Naive thymus-derived CD8-positive, alpha-beta T cell (primary cell): ENCODE measurements at regions not wholly inside any gene's neighbourhood (a gene's known extent, or its start where the extent isn't known, plus 50 kb on each side); places are given as distances from the start of the nearest gene placed in this dataset.
"Not testable (repeated sequence)": the region's sequence is repeated elsewhere in the genome, so short reads cannot be mapped to it uniquely, and the experiment has no call there.

Experiments used
- ATAC-seq, 2 donors: fragments of 150-1000 bp; cut with Tn5 transposase in 1 of 2; sonication (Bioruptor Pico), chemical (Tn5 transposase) in 1 of 2; 1 replicate in 1 of 2; 2 replicates in 1 of 2; pipeline ENCODE4 v1.10.0; 2021; ENCODE audit warnings: mild to moderate bottlenecking in 2 of 2, moderate library complexity in 2 of 2
- POLR2A ChIA-PET: fragments of 350-600 bp; sonication (Branson Sonifier 250); formaldehyde crosslinking; loops from one replicate; lab custom pipeline; 2021; ENCODE audit warnings: antibody characterized with exemption; lab: Charles Lee
- DNase-seq, 10 donors: peaks; one replicate each; pipeline versions ENCODE4 v3.0.0 to v3.0.0-alpha.2; 2020 to 2022
- H3K27ac Mint-ChIP-seq, 10 donors: one replicate each; pipeline ENCODE4 v1.8.0; 2020 to 2022; ENCODE audit warnings: mild to moderate bottlenecking in 10 of 10, mixed read lengths in 10 of 10, moderate library complexity in 4 of 10, inconsistent platforms in 1 of 10
- H3K27me3 Mint-ChIP-seq, 5 donors: one replicate each; pipeline ENCODE4 v1.8.0; 2021 to 2022; ENCODE audit warnings: mixed read lengths in 5 of 5
- H3K36me3 Mint-ChIP-seq, 3 donors: one replicate each; pipeline ENCODE4 v1.8.0; 2020 to 2022; ENCODE audit warnings: mixed read lengths in 3 of 3, mild to moderate bottlenecking in 2 of 3, inconsistent platforms in 1 of 3
- H3K4me1 Mint-ChIP-seq, 4 donors: one replicate each; pipeline ENCODE4 v1.8.0; 2021 to 2022; ENCODE audit warnings: mixed read lengths in 4 of 4
- H3K4me3 Mint-ChIP-seq, 10 donors: one replicate each; pipeline ENCODE4 v1.8.0; 2020 to 2022; ENCODE audit warnings: mild to moderate bottlenecking in 10 of 10, mixed read lengths in 10 of 10, moderate library complexity in 6 of 10, inconsistent platforms in 1 of 10
- H3K9me3 Mint-ChIP-seq, 9 donors: one replicate each; pipeline ENCODE4 v1.8.0; 2020 to 2022; ENCODE audit warnings: mixed read lengths in 9 of 9, mild to moderate bottlenecking in 3 of 9, inconsistent platforms in 1 of 9, moderate library complexity in 1 of 9

DNA sequence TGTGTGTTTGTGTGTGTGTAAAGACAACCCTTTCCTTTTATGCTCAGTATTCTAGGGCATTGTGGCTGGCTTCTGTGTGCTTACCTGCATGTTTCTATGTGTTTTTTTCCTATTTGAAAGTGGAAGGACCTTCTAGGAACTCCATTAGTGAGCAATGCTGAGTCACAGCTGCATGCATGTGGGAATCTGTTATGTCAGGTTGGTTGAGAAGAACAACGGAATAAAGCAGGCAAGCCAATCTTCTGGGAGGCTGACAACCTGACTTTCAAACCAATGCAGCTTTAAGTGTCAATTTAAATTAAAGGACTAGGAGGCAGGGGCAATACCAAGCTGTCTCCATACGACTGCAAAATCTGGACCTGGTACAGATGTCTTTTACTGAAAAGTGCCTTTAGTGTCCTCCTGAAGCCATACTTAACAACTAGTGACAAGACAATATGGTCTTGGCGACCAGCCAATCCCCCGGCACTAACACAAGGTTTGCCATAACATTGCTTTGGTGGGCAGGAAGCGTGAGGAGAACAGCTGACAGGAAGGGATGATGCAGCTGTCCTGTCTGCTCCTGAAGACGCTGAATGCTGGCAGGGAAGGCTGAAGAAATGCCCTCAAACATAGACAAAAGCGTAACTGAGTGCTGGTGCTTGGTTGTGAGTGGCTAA lies 514.7 kb upstream of the CDH7 start:
- Mint-ChIP-seq H3K27ac (no peak overlapping the region), H3K27me3 (no peaks in the 10 kb centered on the region), H3K4me1 (no peaks in the 10 kb centered on the region), H3K4me3 (no peak overlapping the region), H3K9me3 (peaks cover 0 to 8% (median 3%) of the 10 kb centered on the region in 9 donors), H3K36me3 (no peaks in the 10 kb centered on the region)
- ATAC-seq: no peak
- POLR2A ChIA-PET: no interaction called here
- no peak for DNase-seq

- no peak for DNase-seq
- Mint-ChIP-seq H3K36me3 (no peaks in the 10 kb centered on the region), H3K27me3 (no peaks in the 10 kb centered on the region), H3K27ac (no peak overlapping the region), H3K4me1 (no peaks in the 10 kb centered on the region), H3K9me3 (peaks cover 0 to 10% (median 6%) of the 10 kb centered on the region in 9 donors), H3K4me3 (no peak overlapping the region)
- ATAC-seq: no peak
- POLR2A ChIA-PET: no interaction called here
These were observed 520.5 kb upstream of the CDH7 start for GRCh38 chr18:65230311-65230710.

- POLR2A ChIA-PET: no interaction called here
- no peaks in the 10 kb centered on the region for H3K36me3 Mint-ChIP-seq
- no peak for ATAC-seq
- H3K27ac Mint-ChIP-seq: no peak overlapping the region
- H3K4me3 Mint-ChIP-seq: no peak overlapping the region
- H3K27me3 Mint-ChIP-seq: no peaks in the 10 kb centered on the region
- no peaks in the 10 kb centered on the region for H3K4me1 Mint-ChIP-seq
- DNase-seq: no peak
- peaks cover 0 to 14% (median 6%) of the 10 kb centered on the region in 9 donors for H3K9me3 Mint-ChIP-seq
These were observed 522.8 kb upstream of the CDH7 start for GRCh38 chr18:65227970-65228369.

- POLR2A ChIA-PET: no interaction called here
These were observed 529.1 kb upstream of the CDH7 start for GRCh38 chr18:65221736-65222135.

GRCh38 chr18:65221115-65221514 lies 529.7 kb upstream of the CDH7 start:
- POLR2A ChIA-PET: no interaction called here
- no peaks in the 10 kb centered on the region for H3K4me1 Mint-ChIP-seq
- no peaks in the 10 kb centered on the region for H3K27me3 Mint-ChIP-seq
- no peak for DNase-seq
- H3K36me3 Mint-ChIP-seq: no peaks in the 10 kb centered on the region
- H3K9me3 Mint-ChIP-seq: peaks cover 0 to 20% (median 4%) of the 10 kb centered on the region in 9 donors
- no peak for ATAC-seq
- no peak overlapping the region for H3K4me3 Mint-ChIP-seq
- H3K27ac Mint-ChIP-seq: no peak overlapping the region

More at GRCh38 chr18:65221736-65222135, 529.1 kb upstream of the CDH7 start:
- peaks cover 0 to 20% (median 6%) of the 10 kb centered on the region in 9 donors for H3K9me3 Mint-ChIP-seq
- H3K4me1 Mint-ChIP-seq: no peaks in the 10 kb centered on the region
- DNase-seq (no peak), ATAC-seq (no peak)
- no peak overlapping the region for H3K27ac Mint-ChIP-seq
- no peaks in the 10 kb centered on the region for H3K36me3 Mint-ChIP-seq
- H3K27me3 Mint-ChIP-seq: no peaks in the 10 kb centered on the region
- H3K4me3 Mint-ChIP-seq: no peak overlapping the region

GRCh38 chr18:65215865-65216466 lies 534.8 kb upstream of the CDH7 start:
- POLR2A ChIA-PET: no interaction called here
- H3K9me3 Mint-ChIP-seq: peaks cover 0 to 22% (median 3%) of the 10 kb centered on the region in 9 donors
- H3K36me3 Mint-ChIP-seq: no peaks in the 10 kb centered on the region
- ATAC-seq (no peak), DNase-seq (no peak)
- H3K27me3 Mint-ChIP-seq: no peaks in the 10 kb centered on the region
- no peak overlapping the region for H3K4me3 Mint-ChIP-seq
- H3K27ac Mint-ChIP-seq: no peak overlapping the region
- no peaks in the 10 kb centered on the region for H3K4me1 Mint-ChIP-seq

DNA sequence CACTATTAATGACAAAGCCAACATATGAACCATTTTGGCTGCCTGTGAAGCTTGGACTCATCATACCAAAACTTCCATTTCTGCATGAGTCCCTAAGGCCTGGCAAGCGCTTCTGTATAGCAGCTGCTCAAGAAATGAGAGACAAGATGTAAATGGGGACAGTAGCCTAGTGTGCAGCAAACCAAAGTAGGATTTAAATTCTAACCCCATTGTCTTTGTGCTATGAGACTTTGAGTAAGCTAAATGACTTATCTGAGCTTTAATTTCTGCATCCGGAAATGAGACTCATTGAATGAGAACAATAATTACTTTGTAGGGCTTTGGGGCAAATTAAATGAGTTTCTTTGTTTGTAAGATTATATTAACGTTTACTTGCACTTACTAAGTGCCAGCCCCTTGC lies 536.4 kb upstream of the CDH7 start:
- no peaks in the 10 kb centered on the region for H3K36me3 Mint-ChIP-seq
- no peaks in the 10 kb centered on the region for H3K27me3 Mint-ChIP-seq
- no peaks in the 10 kb centered on the region for H3K4me1 Mint-ChIP-seq
- no peak overlapping the region for H3K27ac Mint-ChIP-seq
- DNase-seq (no peak), ATAC-seq (no peak)
- H3K4me3 Mint-ChIP-seq: no peak overlapping the region
- peaks cover 0 to 22% (median 4%) of the 10 kb centered on the region in 9 donors for H3K9me3 Mint-ChIP-seq
- POLR2A ChIA-PET: no interaction called here

DNA sequence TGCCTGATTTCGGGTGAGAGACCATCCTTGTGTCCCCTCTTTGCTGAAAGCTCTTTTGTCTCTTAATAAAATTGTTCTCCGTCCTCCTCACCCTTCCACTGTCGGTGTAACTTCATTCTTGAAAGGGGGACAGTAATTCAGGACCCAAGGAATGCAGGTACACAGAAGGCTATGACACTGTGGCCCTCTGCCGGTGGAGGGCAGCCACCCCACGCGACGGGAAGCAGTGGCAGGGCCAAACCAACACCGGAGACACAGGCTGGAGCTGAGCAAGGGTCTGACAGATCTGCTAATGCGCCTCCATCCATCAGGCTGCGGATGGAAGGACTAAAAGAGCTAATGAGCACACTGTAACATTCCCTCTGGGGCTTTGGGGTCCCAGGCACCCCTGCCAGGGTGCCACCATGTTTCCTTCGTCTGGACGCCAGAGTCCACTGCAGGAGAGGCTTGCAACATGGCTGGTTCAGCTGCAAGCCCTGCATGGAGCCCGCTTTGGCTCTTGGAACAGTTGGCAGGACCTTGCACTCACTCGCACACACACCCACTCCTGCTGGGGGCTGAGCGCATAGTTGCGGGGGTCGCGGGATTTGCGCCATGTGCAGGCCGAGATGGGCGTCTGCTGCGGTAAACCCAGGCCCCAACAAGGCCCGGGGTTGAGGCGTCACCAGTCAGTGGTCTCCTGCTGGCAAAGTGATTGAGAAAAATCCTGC lies 544.1 kb upstream of the CDH7 start:
- Mint-ChIP-seq H3K27me3 (no peaks in the 10 kb centered on the region), H3K4me1 (no peaks in the 10 kb centered on the region), H3K9me3 (peaks cover 0 to 6% (median 2%) of the 10 kb centered on the region in 9 donors), H3K36me3 (no peaks in the 10 kb centered on the region), H3K27ac (no peak overlapping the region), H3K4me3 (no peak overlapping the region)
- POLR2A ChIA-PET: no interaction called here
- DNase-seq (no peak), ATAC-seq (no peak)

DNA sequence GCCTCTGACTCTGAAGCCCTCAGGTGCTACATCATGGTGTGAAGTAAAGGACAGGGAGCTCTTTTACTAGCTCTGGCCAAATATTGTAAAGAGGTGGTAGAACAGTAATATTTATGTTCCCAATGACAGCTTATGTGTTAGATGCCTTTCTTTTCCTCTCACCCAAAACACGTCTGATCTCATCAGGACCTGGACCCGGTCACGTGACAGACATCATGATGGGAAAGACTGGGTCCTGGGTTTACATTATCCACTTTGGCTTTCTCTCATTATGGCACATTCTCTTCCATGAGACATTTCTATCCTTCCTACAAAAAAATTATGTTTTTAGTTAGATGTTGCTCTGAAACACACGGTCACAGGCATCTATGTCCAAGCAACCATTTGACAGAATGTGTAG lies 548.7 kb upstream of the CDH7 start:
- Mint-ChIP-seq H3K36me3 (no peaks in the 10 kb centered on the region), H3K27ac (no peak overlapping the region), H3K27me3 (no peaks in the 10 kb centered on the region), H3K9me3 (peaks cover 0 to 8% (median 2%) of the 10 kb centered on the region in 9 donors), H3K4me3 (no peak overlapping the region), H3K4me1 (no peaks in the 10 kb centered on the region)
- DNase-seq (no peak), ATAC-seq (no peak)
- POLR2A ChIA-PET: no interaction called here

- Mint-ChIP-seq H3K36me3 (no peaks in the 10 kb centered on the region), H3K27ac (no peak overlapping the region), H3K27me3 (no peaks in the 10 kb centered on the region), H3K4me3 (no peak overlapping the region), H3K9me3 (peaks cover 2 to 39% (median 10%) of the 10 kb centered on the region in 9 donors), H3K4me1 (no peaks in the 10 kb centered on the region)
- DNase-seq: no peak
- POLR2A ChIA-PET: no interaction called here
- no peak for ATAC-seq
These were observed 575.1 kb upstream of the CDH7 start for GRCh38 chr18:65175681-65176080.

- H3K27ac Mint-ChIP-seq, POLR2A ChIA-PET, H3K27me3 Mint-ChIP-seq, H3K36me3 Mint-ChIP-seq, H3K4me1 Mint-ChIP-seq, H3K4me3 Mint-ChIP-seq, DNase-seq, ATAC-seq: not testable (repeated sequence)
- peaks cover 0 to 17% (median 6%) of the 10 kb centered on the region in 9 donors for H3K9me3 Mint-ChIP-seq
These were observed 588.7 kb upstream of the CDH7 start for GRCh38 chr18:65162086-65162485.

DNA sequence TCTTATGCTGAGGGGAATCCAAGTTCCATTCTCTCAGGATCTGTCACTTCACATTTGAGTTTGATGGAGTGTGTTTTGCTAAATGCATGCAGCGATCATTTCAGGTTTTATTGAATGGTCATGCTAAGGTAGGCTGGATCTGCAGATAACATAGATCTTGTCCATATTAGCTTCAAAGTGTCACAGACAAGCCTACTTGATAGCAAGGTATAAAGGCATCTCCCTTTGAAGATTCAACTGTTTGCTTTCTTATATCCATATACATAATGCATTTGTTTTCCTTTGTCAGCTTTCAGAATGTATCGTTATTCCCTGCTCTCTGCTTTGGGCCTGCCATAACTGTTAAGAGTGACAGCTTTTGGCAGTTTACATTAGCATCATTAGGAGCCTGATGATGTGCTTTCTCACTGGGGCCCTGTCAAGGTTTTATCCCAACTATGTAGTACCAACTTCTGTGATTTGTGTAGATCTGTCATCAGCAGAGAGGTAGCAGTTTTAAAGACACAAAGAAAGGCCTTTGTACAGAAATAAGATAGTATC lies 604.3 kb upstream of the CDH7 start:
- DNase-seq (no peak), ATAC-seq (no peak)
- no peaks in the 10 kb centered on the region for H3K27me3 Mint-ChIP-seq
- H3K27ac Mint-ChIP-seq: no peak overlapping the region
- peaks cover 0 to 20% (median 9%) of the 10 kb centered on the region in 9 donors for H3K9me3 Mint-ChIP-seq
- H3K4me3 Mint-ChIP-seq: no peak overlapping the region
- no peaks in the 10 kb centered on the region for H3K4me1 Mint-ChIP-seq
- H3K36me3 Mint-ChIP-seq: no peaks in the 10 kb centered on the region
- POLR2A ChIA-PET: no interaction called here

DNA sequence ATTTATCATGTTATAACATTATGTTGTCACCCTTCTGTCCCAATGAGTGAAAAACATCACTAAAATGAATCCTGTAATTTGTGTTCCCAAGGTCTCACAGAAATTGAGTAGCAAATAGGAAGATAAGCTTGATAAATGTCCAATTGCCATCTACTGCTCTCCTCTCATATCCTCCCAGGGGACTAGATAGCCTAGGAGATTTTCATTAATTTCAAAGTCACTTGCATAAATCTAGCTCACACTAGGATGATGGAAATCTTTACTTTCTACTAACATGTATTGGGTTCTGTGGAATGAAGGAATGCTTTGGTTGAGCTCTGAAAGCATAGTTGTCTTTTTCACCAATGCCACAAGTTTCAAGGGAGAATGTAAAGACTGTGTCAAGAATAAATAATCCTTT lies 605.5 kb upstream of the CDH7 start:
- Mint-ChIP-seq H3K36me3 (no peaks in the 10 kb centered on the region), H3K9me3 (peaks cover 0 to 18% (median 9%) of the 10 kb centered on the region in 9 donors), H3K4me3 (no peak overlapping the region), H3K27me3 (no peaks in the 10 kb centered on the region), H3K4me1 (no peaks in the 10 kb centered on the region), H3K27ac (no peak overlapping the region)
- DNase-seq (no peak), ATAC-seq (no peak)
- POLR2A ChIA-PET: no interaction called here
